GM23338 (cell line): ENCODE measurements at regions not wholly inside any gene's neighbourhood (a gene's known extent, or its start where the extent isn't known, plus 50 kb on each side); places are given as distances from the start of the nearest gene placed in this dataset.

Experiments used
- CTCF ChIP-seq, 2 experiments: fragments of 200-600 bp in 1 of 2; sonication (generic) in 1 of 2; conservative IDR thresholded peaks; 2 replicates each; pipeline versions ENCODE4 v1.5.1 to v1.6.1; 2016 to 2017; ENCODE audit warnings: antibody characterized with exemption in 2 of 2, low read depth in 2 of 2, mild to moderate bottlenecking in 2 of 2, moderate library complexity in 1 of 2
- EZH2 ChIP-seq: fragments of 200-600 bp; sonication (generic); IDR thresholded peaks from one replicate; pipeline ENCODE4 v1.8.0; 2017; ENCODE audit warnings: antibody characterized with exemption, mild to moderate bottlenecking, low read depth; ENCODE audit not compliant: unreplicated experiment
- NANOG ChIP-seq: IDR thresholded peaks from 2 replicates; pipeline ENCODE4 v1.6.1; 2016; ENCODE audit warnings: antibody characterized with exemption, borderline replicate concordance
- POLR2AphosphoS5 ChIP-seq: IDR thresholded peaks from 2 replicates; pipeline ENCODE4 v1.6.1; 2016; ENCODE audit warnings: antibody characterized with exemption, low read depth

GRCh38 chr1:78755986-78756385, 106.4 kb downstream of the IFI44 start:
- TF ChIP-seq CTCF (conservative IDR thresholded peaks at IDR 0.05; ENCODE audit: low read depth in 2 of 2) (no peak), NANOG (no peak), EZH2 (no peak), POLR2AphosphoS5 (no peak)
